ENCODE measurements at regions not wholly inside any gene's neighbourhood (a gene's known extent, or its start where the extent isn't known, plus 50 kb on each side); places are given as distances from the start of the nearest gene placed in this dataset.

GRCh38 chr10:117889664-117890063 is 157.1 kb downstream of the RAB11FIP2 start:
- Histone ChIP-seq H3K27me3 (no peaks in the 10 kb centered on the region), H3K9me3 (no peaks in the 10 kb centered on the region), H3K27ac (no peak overlapping the region), H3K4me1 (ENCODE audit: insufficient read depth) (no peaks in the 10 kb centered on the region), H3K36me3 (no peaks in the 10 kb centered on the region), H3K4me3 (no peak overlapping the region)
- WGBS, 3 donors, result 79 to 91% (median 84%) methylated on average over 4 of the region's 4 CpGs
- no peak for DNase-seq
- intact Hi-C loops (cut with DNase I), result no loop called here
- TF ChIP-seq, protein P1, sequence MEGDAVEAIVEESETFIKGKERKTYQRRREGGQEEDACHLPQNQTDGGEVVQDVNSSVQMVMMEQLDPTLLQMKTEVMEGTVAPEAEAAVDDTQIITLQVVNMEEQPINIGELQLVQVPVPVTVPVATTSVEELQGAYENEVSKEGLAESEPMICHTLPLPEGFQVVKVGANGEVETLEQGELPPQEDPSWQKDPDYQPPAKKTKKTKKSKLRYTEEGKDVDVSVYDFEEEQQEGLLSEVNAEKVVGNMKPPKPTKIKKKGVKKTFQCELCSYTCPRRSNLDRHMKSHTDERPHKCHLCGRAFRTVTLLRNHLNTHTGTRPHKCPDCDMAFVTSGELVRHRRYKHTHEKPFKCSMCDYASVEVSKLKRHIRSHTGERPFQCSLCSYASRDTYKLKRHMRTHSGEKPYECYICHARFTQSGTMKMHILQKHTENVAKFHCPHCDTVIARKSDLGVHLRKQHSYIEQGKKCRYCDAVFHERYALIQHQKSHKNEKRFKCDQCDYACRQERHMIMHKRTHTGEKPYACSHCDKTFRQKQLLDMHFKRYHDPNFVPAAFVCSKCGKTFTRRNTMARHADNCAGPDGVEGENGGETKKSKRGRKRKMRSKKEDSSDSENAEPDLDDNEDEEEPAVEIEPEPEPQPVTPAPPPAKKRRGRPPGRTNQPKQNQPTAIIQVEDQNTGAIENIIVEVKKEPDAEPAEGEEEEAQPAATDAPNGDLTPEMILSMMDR (IDR thresholded peaks at IDR 0.05), result no peak
- no peak for TF ChIP-seq EP300 (IDR thresholded peaks at IDR 0.05)
- TF ChIP-seq POLR2A (IDR thresholded peaks at IDR 0.05), result no peak

- intact Hi-C loops (cut with DNase I), result no loop called here
- Histone ChIP-seq H3K4me3 (no peak overlapping the region), H3K27ac (no peak overlapping the region), H3K9me3 (no peaks in the 10 kb centered on the region), H3K4me1 (ENCODE audit: insufficient read depth) (no peaks in the 10 kb centered on the region), H3K36me3 (no peaks in the 10 kb centered on the region), H3K27me3 (no peaks in the 10 kb centered on the region)
- WGBS, 3 donors, result 60 to 78% (median 64%) methylated on average over 2 of the region's 2 CpGs
- TF ChIP-seq EP300 (IDR thresholded peaks at IDR 0.05) (no peak), POLR2A (IDR thresholded peaks at IDR 0.05) (no peak)
- TF ChIP-seq, protein P1 (IDR thresholded peaks at IDR 0.05), result no peak
- no peak for DNase-seq
Observed at GRCh38 chr10:117892681-117893220, 154.0 kb downstream of the RAB11FIP2 start.

DNA sequence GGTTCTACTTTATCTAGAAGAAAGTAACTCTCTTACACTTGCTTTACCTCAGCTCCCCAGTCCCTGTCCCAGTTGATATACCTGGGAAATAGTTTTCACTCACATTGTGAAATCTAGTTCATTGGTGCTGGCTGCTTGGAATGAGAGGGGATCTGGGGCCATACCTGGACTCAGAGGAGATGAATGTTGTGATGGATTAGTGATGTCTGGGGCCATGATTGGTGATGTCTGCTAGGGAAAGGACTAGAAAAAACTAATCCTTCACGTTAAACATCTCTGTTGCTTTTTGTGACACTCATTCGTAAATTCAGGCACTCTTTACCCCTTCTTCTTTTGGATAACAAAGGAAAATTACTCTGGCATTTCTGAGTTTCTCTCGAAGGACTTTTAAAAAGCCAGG is 152.4 kb downstream of the RAB11FIP2 start:
- H3K9me3 ChIP-seq, result no peaks in the 10 kb centered on the region
- H3K36me3 ChIP-seq, result no peaks in the 10 kb centered on the region
- H3K4me3 ChIP-seq, result no peak overlapping the region
- H3K27me3 ChIP-seq, result no peaks in the 10 kb centered on the region
- intact Hi-C loops (cut with DNase I), result no loop called here
- TF ChIP-seq, protein P1 (IDR thresholded peaks at IDR 0.05), result no peak
- TF ChIP-seq EP300 (IDR thresholded peaks at IDR 0.05), result no peak
- no peak for TF ChIP-seq POLR2A (IDR thresholded peaks at IDR 0.05)
- 67 to 71% (median 70%) methylated on average over 3 of the region's 3 CpGs for WGBS, 3 donors
- no peaks in the 10 kb centered on the region for H3K4me1 ChIP-seq (ENCODE audit: insufficient read depth)
- DNase-seq, result no peak
- no peak overlapping the region for H3K27ac ChIP-seq

- intact Hi-C loops (cut with DNase I), result no loop called here
- Histone ChIP-seq H3K36me3 (no peaks in the 10 kb centered on the region), H3K27ac (no peak overlapping the region), H3K27me3 (no peaks in the 10 kb centered on the region), H3K9me3 (no peaks in the 10 kb centered on the region), H3K4me1 (ENCODE audit: insufficient read depth) (no peaks in the 10 kb centered on the region), H3K4me3 (no peak overlapping the region)
- no peak for DNase-seq
- 83 to 92% (median 87%) methylated on average over 3 of the region's 3 CpGs for WGBS, 3 donors
- TF ChIP-seq POLR2A (IDR thresholded peaks at IDR 0.05), result no peak
- TF ChIP-seq, protein P1 (IDR thresholded peaks at IDR 0.05), result no peak
- no peak for TF ChIP-seq EP300 (IDR thresholded peaks at IDR 0.05)
Observed at GRCh38 chr10:117896517-117896916, 150.2 kb downstream of the RAB11FIP2 start.
